Left lung (tissue), 4 donors: ENCODE measurements at regions not wholly inside any gene's neighbourhood (a gene's known extent, or its start where the extent isn't known, plus 50 kb on each side); places are given as distances from the start of the nearest gene placed in this dataset.

Source experiments
- ATAC-seq: fragments of 200-7000 bp; cut with Tn5 transposase; one replicate; pipeline ENCODE4 v1.9.1; 2020; ENCODE audit warnings: moderate library complexity
- DNase-seq, 4 donors: peaks; one replicate each; pipeline ENCODE4 v3.0.0-alpha.2; 2013 to 2020
- H3K27ac ChIP-seq, 2 donors: fragments of 200-600 bp; sonication (generic) in 1 of 2; one replicate each; pipeline versions ENCODE4 v1.5.0 to v1.8.0; 2020 to 2021
- H3K27me3 ChIP-seq, 2 donors: fragments of 200-600 bp; sonication (generic) in 1 of 2; one replicate each; pipeline versions ENCODE4 v1.5.0 to v1.8.0; 2020 to 2021
- H3K36me3 ChIP-seq, 2 donors: fragments of 200-600 bp; sonication (generic) in 1 of 2; one replicate each; pipeline versions ENCODE4 v1.5.0 to v1.8.0; 2020 to 2021
- H3K4me1 ChIP-seq, 2 donors: fragments of 200-600 bp; one replicate each; pipeline ENCODE4 v1.8.0; 2021
- H3K4me3 ChIP-seq, 2 donors: fragments of 200-600 bp; sonication (generic) in 1 of 2; one replicate each; pipeline versions ENCODE4 v1.5.0 to v1.8.0; 2020 to 2021; ENCODE audit warnings: mild to moderate bottlenecking in 1 of 2
- H3K9me3 ChIP-seq, 2 donors: fragments of 200-600 bp; sonication (generic) in 1 of 2; one replicate each; pipeline versions ENCODE4 v1.5.0 to v1.8.0; 2020 to 2021
- CTCF ChIP-seq, 2 donors: fragments of 200-600 bp; sonication (generic) in 1 of 2; IDR thresholded peaks; one replicate each; pipeline versions ENCODE4 v1.5.0 to v1.8.0; 2021; ENCODE audit warnings: antibody characterized with exemption in 2 of 2
- intact Hi-C, 2 donors: fragments of 100-400 bp; cut with DNase I; formaldehyde crosslinking; loops; one replicate each; pipeline versions ENCODE4 v1.11.2 to v1.14.2; 2022
- donor health status: DM: no; HTN: yes; CAD: no.
- donor health status: DM: no; HTN: no; CAD: no.

GRCh38 chr6:101120747-101121146 is 239.6 kb upstream of the ASCC3 start:
- H3K27ac ChIP-seq, result no peak overlapping the region
- TF ChIP-seq CTCF (IDR thresholded peaks at IDR 0.05), result no peak

GRCh38 chr6:101125380-101125971 is 244.3 kb upstream of the ASCC3 start:
- H3K27ac ChIP-seq, result no peak overlapping the region
- H3K4me3 ChIP-seq, result no peak overlapping the region
- intact Hi-C loops, result no loop called here
- no peak for ATAC-seq
- TF ChIP-seq CTCF (IDR thresholded peaks at IDR 0.05), result no peak
- H3K36me3 ChIP-seq, result no peaks in the 10 kb centered on the region
- no peak for DNase-seq
- no peaks in the 10 kb centered on the region for H3K4me1 ChIP-seq
- H3K27me3 ChIP-seq, result no peaks in the 10 kb centered on the region
- H3K9me3 ChIP-seq, result peaks cover 0 to 3% of the 10 kb centered on the region in 2 donors

More at GRCh38 chr6:101120747-101121146, 239.6 kb upstream of the ASCC3 start:
- no peaks in the 10 kb centered on the region for H3K9me3 ChIP-seq
- H3K27me3 ChIP-seq, result no peaks in the 10 kb centered on the region
- no peaks in the 10 kb centered on the region for H3K4me1 ChIP-seq
- intact Hi-C loops, result no loop called here
- no peak overlapping the region for H3K4me3 ChIP-seq
- DNase-seq, result no peak
- ATAC-seq, result no peak
- H3K36me3 ChIP-seq, result no peaks in the 10 kb centered on the region

GRCh38 chr6:101126501-101126900 is 245.4 kb upstream of the ASCC3 start:
- no peaks in the 10 kb centered on the region for H3K27me3 ChIP-seq
- H3K9me3 ChIP-seq, result peaks cover 0 to 3% of the 10 kb centered on the region in 2 donors
- no peaks in the 10 kb centered on the region for H3K36me3 ChIP-seq
- no peaks in the 10 kb centered on the region for H3K4me1 ChIP-seq
- no peak overlapping the region for H3K27ac ChIP-seq
- H3K4me3 ChIP-seq, result no peak overlapping the region
- intact Hi-C loops, result no loop called here
- DNase-seq (no peak), ATAC-seq (no peak)
- no peak for TF ChIP-seq CTCF (IDR thresholded peaks at IDR 0.05)

- Histone ChIP-seq H3K4me3 (no peak overlapping the region), H3K4me1 (no peaks in the 10 kb centered on the region), H3K27me3 (no peaks in the 10 kb centered on the region), H3K27ac (no peak overlapping the region), H3K9me3 (peaks cover 0 to 3% of the 10 kb centered on the region in 2 donors), H3K36me3 (no peaks in the 10 kb centered on the region)
- intact Hi-C loops, result no loop called here
- DNase-seq (no peak), ATAC-seq (no peak)
- TF ChIP-seq CTCF (IDR thresholded peaks at IDR 0.05), result no peak
Observed at GRCh38 chr6:101129851-101130250, 248.7 kb upstream of the ASCC3 start.

- DNase-seq (no peak), ATAC-seq (no peak)
- intact Hi-C loops, result no loop called here
- Histone ChIP-seq H3K9me3 (no peaks in the 10 kb centered on the region), H3K4me3 (no peak overlapping the region), H3K4me1 (no peaks in the 10 kb centered on the region), H3K36me3 (no peaks in the 10 kb centered on the region), H3K27me3 (no peaks in the 10 kb centered on the region), H3K27ac (no peak overlapping the region)
- no peak for TF ChIP-seq CTCF (IDR thresholded peaks at IDR 0.05)
Observed at GRCh38 chr6:101146389-101146788, 247.1 kb upstream of the GRIK2 start.
